ENCODE measurements at regions not wholly inside any gene's neighbourhood (a gene's known extent, or its start where the extent isn't known, plus 50 kb on each side); places are given as distances from the start of the nearest gene placed in this dataset.

GRCh38 chr11:79860336-79860735 lies 419.5 kb upstream of the TENM4 start:
- POLR2A ChIA-PET (ENCODE audit: unreplicated experiment): no interaction called here

More at GRCh38 chr11:79860336-79860735, 419.5 kb upstream of the TENM4 start:
- Histone ChIP-seq H2AFZ (replicated peaks; ENCODE audit: low read length, poor library complexity) (no peak overlapping the region), H3K9me3 (ENCODE audit: control insufficient read depth, insufficient read depth, low read length) (no peaks in the 10 kb centered on the region), H2BK20ac (ENCODE audit: low read depth, low read length) (no peak overlapping the region), H3K36me3 (ENCODE audit: control insufficient read depth, insufficient read depth, low read length) (no peaks in the 10 kb centered on the region), H2BK120ac (ENCODE audit: low read depth, low read length) (no peak overlapping the region), H4K20me1 (ENCODE audit: insufficient read depth, low read length) (no peaks in the 10 kb centered on the region), H4K8ac (ENCODE audit: low read depth in 2 of 2, low read length in 2 of 2) (no peak overlapping the region), H3K9ac (ENCODE audit: low read depth, low read length) (no peak overlapping the region), H4K91ac (ENCODE audit: insufficient read depth, low read depth, low read length) (no peak overlapping the region), H3K14ac (replicated peaks; ENCODE audit: low read depth, low read length) (no peak overlapping the region), H2BK15ac (ENCODE audit: low read depth, low read length) (no peak overlapping the region), H3K79me1 (ENCODE audit: low read depth in 1 of 2, low read length in 2 of 2) (no peaks in the 10 kb centered on the region), H2AK5ac (ENCODE audit: low read depth, low read length) (no peak overlapping the region), H4K5ac (ENCODE audit: low read depth, low read length) (no peak overlapping the region), H3K4me1 (ENCODE audit: control insufficient read depth, insufficient read depth, low read length) (no peaks in the 10 kb centered on the region), H2BK5ac (ENCODE audit: low read depth, low read length, poor library complexity, severe bottlenecking) (no peak overlapping the region), H3K4ac (ENCODE audit: low read depth, low read length) (no peak overlapping the region), H3K27me3 (ENCODE audit: control insufficient read depth, insufficient read depth, low read length) (no peaks in the 10 kb centered on the region; the same call in 1 of the 2 replicates), H3K56ac (ENCODE audit: extremely low read depth, insufficient read depth, low read length) (no peak overlapping the region), H3K4me3 (ENCODE audit: insufficient read depth, low read depth, low read length) (no peak overlapping the region), H3K4me2 (ENCODE audit: low read depth, low read length) (no peak overlapping the region), H3K27ac (ENCODE audit: insufficient read depth, low read length) (no peak overlapping the region), H3K18ac (ENCODE audit: low read depth, low read length) (no peak overlapping the region), H3K23ac (ENCODE audit: low read depth, low read length) (no peak overlapping the region), H2AK9ac (replicated peaks; ENCODE audit: low read depth, low read length, poor library complexity) (no peak overlapping the region), H3K9me1 (ENCODE audit: insufficient read depth, low read length) (no peaks in the 10 kb centered on the region)
- no peak for DNase-seq
- WGBS, 2 experiments (ENCODE audit: extremely low coverage in 2 of 2, insufficient read length in 1 of 2): no CpG with 5 or more reads among the region's 3 CpGs
- dilution Hi-C loops (cut with HindIII; ENCODE audit: low sequenced_read_pairs, unreplicated experiment): no loop called here
- no peak for ATAC-seq (ENCODE audit: low read depth)
- CTCF ChIA-PET: no interaction called here
- in situ Hi-C loops (cut with MboI; ENCODE audit: low sequenced_read_pairs): no loop called here
- no TSS peak for BruUV-seq (replicated peaks)
- no peak for TF ChIP-seq MXI1 (IDR thresholded peaks at IDR 0.05; ENCODE audit: borderline replicate concordance, low read depth, low read length)
- no peak for TF ChIP-seq NFE2L2 (IDR thresholded peaks at IDR 0.05; ENCODE audit: low read depth, low read length)
- no peak for TF ChIP-seq CTCF (conservative IDR thresholded peaks at IDR 0.05; ENCODE audit: low read depth, low read length)
- TF ChIP-seq SMC3 (IDR thresholded peaks at IDR 0.05; ENCODE audit: low read depth, low read length): no peak
- no peak for TF ChIP-seq RFX5 (IDR thresholded peaks at IDR 0.05; ENCODE audit: low read depth, low read length)
- TF ChIP-seq BHLHE40 (IDR thresholded peaks at IDR 0.05; ENCODE audit: low read depth, low read length): no peak
- TF ChIP-seq POLR2A (IDR thresholded peaks at IDR 0.05; ENCODE audit: low read depth, low read length): no peak
- no peak for TF ChIP-seq MAFK (IDR thresholded peaks at IDR 0.05; ENCODE audit: low read depth, low read length)
- no peak for TF ChIP-seq ELK1 (IDR thresholded peaks at IDR 0.05; ENCODE audit: borderline replicate concordance, low read depth, low read length)
- no peak for TF ChIP-seq RCOR1 (IDR thresholded peaks at IDR 0.05; ENCODE audit: insufficient replicate concordance, low read length)
- TF ChIP-seq CEBPB (IDR thresholded peaks at IDR 0.05; ENCODE audit: low read depth, low read length): no peak
- TF ChIP-seq USF2 (IDR thresholded peaks at IDR 0.05; ENCODE audit: low read depth, low read length): no peak
- TF ChIP-seq MAZ (IDR thresholded peaks at IDR 0.05; ENCODE audit: borderline replicate concordance, low read depth, low read length): no peak
- no peak for TF ChIP-seq FOS (IDR thresholded peaks at IDR 0.05; ENCODE audit: low read depth, low read length)
- no peak for TF ChIP-seq RAD21 (IDR thresholded peaks at IDR 0.05; ENCODE audit: low read length)
- no peak for TF ChIP-seq CHD1 (IDR thresholded peaks at IDR 0.05; ENCODE audit: low read depth, low read length)
- intact Hi-C loops (cut with micrococcal nuclease): no loop called here
